ENCODE measurements at regions not wholly inside any gene's neighbourhood (a gene's known extent, or its start where the extent isn't known, plus 50 kb on each side); places are given as distances from the start of the nearest gene placed in this dataset.

DNA sequence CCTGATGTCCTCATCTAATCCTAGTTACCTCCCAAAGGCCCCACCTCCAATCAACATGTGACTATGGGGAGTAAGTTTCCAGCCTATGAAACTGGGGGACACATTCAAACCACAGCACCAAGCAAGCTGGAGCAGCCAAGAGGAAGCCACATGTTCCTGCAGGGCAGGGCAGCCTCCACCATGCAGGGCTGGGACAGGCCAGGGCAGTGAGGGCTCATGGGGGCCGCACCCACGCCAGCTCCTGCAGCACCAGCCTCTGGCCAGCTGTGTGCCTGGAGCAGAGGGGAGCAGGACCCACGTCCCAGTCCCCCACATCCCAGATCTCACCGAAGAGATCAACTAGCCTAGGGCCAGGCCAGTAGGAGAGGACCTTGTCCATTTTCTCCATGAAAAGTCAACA is 85.9 kb upstream of the INSIG1 start:
- TF ChIP-seq CTCF (IDR thresholded peaks at IDR 0.05) (no peak), POLR2AphosphoS5 (IDR thresholded peaks at IDR 0.05) (no peak), EP300 (IDR thresholded peaks at IDR 0.05) (no peak)
